Esophagus (tissue), 2 donors: ENCODE measurements at regions not wholly inside any gene's neighbourhood (a gene's known extent, or its start where the extent isn't known, plus 50 kb on each side); places are given as distances from the start of the nearest gene placed in this dataset.

Experiments
- H3K27ac ChIP-seq, 2 donors: one replicate each; pipeline ENCODE4 v1.5.1; 2013; ENCODE audit warnings: low read depth in 2 of 2, mild to moderate bottlenecking in 2 of 2, inconsistent platforms in 1 of 2, low read length in 1 of 2, moderate library complexity in 1 of 2
- H3K27me3 ChIP-seq, 2 donors: one replicate each; pipeline ENCODE4 v1.6.1; 2013; ENCODE audit warnings: low read length in 2 of 2, control low read depth in 1 of 2, mild to moderate bottlenecking in 1 of 2; ENCODE audit not compliant: insufficient read depth in 2 of 2, control insufficient read depth in 1 of 2
- H3K36me3 ChIP-seq, 2 donors: one replicate each; pipeline ENCODE4 v1.6.1; 2013; ENCODE audit warnings: low read length in 1 of 2; ENCODE audit not compliant: control insufficient read depth in 2 of 2, insufficient read depth in 2 of 2
- H3K4me1 ChIP-seq, 2 donors: one replicate each; pipeline ENCODE4 v1.6.1; 2013; ENCODE audit warnings: low read length in 1 of 2; ENCODE audit not compliant: control insufficient read depth in 2 of 2, insufficient read depth in 2 of 2
- H3K4me3 ChIP-seq, 2 donors: one replicate each; pipeline ENCODE4 v1.5.1; 2013; ENCODE audit warnings: low read length in 2 of 2, mild to moderate bottlenecking in 2 of 2, low read depth in 1 of 2, moderate library complexity in 1 of 2
- H3K9me3 ChIP-seq, 2 donors: one replicate each; pipeline ENCODE4 v1.6.1; 2013; ENCODE audit warnings: mild to moderate bottlenecking in 2 of 2, low read depth in 1 of 2, low read length in 1 of 2, moderate library complexity in 1 of 2; ENCODE audit not compliant: control insufficient read depth in 2 of 2, insufficient read depth in 1 of 2
- WGBS, 2 donors: extraction: QIAGEN DNeasy Blood & Tissue Kit; methylation state at CpG; one replicate each; pipeline ENCODE4 v1.1.7; 2013; 5-methylcytosine and 5-hydroxymethylcytosine counted together
- donor health status: healthy with polysubstance abuse.
- donor health status: Bipolar disorder and iron deficiency.

DNA sequence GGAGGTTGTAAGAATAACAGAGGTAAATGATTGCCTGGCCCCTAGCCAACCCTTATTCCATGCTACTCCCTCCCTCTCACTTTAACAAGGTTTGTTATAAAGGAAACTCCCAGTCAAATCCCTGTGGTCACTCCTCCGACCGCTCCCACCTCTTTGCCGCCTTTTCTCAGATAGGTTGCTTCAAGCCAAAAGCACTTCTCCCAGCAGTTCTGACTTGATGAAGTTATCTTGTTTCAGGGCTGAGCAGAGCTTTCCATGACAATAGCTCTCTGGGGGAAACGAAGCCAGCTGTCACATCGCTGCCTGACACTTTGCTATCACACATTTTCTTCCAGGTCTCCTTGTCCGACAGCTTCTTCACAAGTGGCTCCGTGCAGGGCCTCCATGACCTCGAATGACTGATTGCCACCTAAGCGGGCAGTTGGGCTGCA lies 278.6 kb downstream of the HAPSTR1 start:
- no peaks in the 10 kb centered on the region for H3K9me3 ChIP-seq
- H3K4me1 ChIP-seq = no peaks in the 10 kb centered on the region
- no peaks in the 10 kb centered on the region for H3K36me3 ChIP-seq
- H3K27ac ChIP-seq = no peak overlapping the region
- H3K4me3 ChIP-seq = no peak overlapping the region
- 58 to 62% methylated on average over 9 of the region's 9 CpGs for WGBS, 2 donors
- no peaks in the 10 kb centered on the region for H3K27me3 ChIP-seq

DNA sequence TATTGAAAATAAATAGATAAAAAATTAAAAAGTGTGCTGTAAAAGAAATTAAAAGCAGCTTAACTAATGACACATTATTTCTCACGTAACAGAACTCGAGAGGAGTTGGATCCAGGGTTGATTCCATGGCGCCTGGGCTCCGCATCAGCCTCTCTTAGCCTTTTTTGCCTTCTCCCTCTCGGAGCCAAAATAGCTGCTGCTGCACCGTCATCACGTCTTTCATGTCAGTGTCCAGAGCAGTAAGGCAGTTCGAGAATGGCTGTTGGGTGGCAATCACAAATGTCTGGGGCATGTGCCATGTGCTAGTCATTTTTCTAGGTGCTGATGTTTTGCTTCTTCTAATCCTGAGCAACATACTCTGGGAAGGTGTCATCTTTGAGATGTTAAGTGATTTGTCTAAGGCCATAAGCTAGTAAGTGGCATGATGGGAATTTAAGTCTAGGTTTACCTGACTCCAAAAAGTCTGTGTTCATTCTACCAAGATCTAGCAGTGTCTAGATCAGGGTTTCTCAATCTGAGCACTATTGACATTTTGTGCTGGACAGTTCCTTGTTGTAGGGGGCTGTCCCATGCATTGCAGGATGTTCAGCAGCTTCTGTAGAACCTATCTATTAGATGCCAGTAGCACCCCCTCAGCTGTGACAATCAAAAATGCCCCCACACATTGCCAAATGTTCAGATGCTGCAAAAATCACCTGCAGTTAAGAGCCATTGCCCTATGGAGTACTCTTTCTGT lies 280.4 kb downstream of the HAPSTR1 start:
- Histone ChIP-seq H3K9me3 (no peaks in the 10 kb centered on the region), H3K4me1 (no peaks in the 10 kb centered on the region), H3K36me3 (no peaks in the 10 kb centered on the region), H3K4me3 (no peak overlapping the region), H3K27ac (no peak overlapping the region), H3K27me3 (no peaks in the 10 kb centered on the region)
- 86 to 90% methylated on average over 8 of the region's 8 CpGs for WGBS, 2 donors

GRCh38 chr16:9372934-9373890 lies 281.8 kb downstream of the HAPSTR1 start:
- H3K27me3 ChIP-seq = no peaks in the 10 kb centered on the region

DNA sequence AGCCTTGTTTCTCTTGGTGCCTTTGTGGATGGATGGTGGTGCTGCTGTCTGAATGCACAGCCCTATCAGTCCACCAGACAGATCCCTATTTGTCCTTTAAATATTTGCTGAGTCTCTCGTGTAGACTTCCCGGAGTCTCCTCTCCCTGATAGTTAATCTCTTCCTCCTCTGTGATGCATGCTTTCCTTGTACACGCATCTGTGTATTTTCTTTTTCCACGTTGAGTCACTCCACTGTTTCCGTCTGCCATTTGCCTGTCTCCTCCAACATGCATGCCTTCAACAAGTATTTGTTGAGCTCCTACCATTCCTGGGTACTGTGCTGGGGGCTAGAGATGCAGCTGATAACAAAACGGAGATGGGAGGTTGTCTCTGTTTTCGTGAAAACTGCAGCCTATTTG lies 282.6 kb downstream of the HAPSTR1 start:
- Histone ChIP-seq H3K4me1 (no peaks in the 10 kb centered on the region), H3K36me3 (no peaks in the 10 kb centered on the region), H3K27me3 (no peaks in the 10 kb centered on the region), H3K9me3 (no peaks in the 10 kb centered on the region), H3K27ac (no peak overlapping the region), H3K4me3 (no peak overlapping the region)
- 26 to 31% methylated on average over 7 of the region's 7 CpGs for WGBS, 2 donors

More at GRCh38 chr16:9372934-9373890, 281.8 kb downstream of the HAPSTR1 start:
- no peaks in the 10 kb centered on the region for H3K9me3 ChIP-seq
- no peaks in the 10 kb centered on the region for H3K4me1 ChIP-seq
- H3K36me3 ChIP-seq = no peaks in the 10 kb centered on the region
- 64 to 71% methylated on average over 13 of the region's 13 CpGs for WGBS, 2 donors
- no peak overlapping the region for H3K27ac ChIP-seq
- H3K4me3 ChIP-seq = no peak overlapping the region

GRCh38 chr16:9378876-9379275 lies 287.4 kb downstream of the HAPSTR1 start:
- Histone ChIP-seq H3K4me3 (no peak overlapping the region), H3K27ac (no peak overlapping the region), H3K27me3 (no peaks in the 10 kb centered on the region), H3K36me3 (no peaks in the 10 kb centered on the region), H3K9me3 (no peaks in the 10 kb centered on the region), H3K4me1 (no peaks in the 10 kb centered on the region)
- WGBS, 2 donors = 41 to 61% methylated on average over 5 of the region's 5 CpGs

DNA sequence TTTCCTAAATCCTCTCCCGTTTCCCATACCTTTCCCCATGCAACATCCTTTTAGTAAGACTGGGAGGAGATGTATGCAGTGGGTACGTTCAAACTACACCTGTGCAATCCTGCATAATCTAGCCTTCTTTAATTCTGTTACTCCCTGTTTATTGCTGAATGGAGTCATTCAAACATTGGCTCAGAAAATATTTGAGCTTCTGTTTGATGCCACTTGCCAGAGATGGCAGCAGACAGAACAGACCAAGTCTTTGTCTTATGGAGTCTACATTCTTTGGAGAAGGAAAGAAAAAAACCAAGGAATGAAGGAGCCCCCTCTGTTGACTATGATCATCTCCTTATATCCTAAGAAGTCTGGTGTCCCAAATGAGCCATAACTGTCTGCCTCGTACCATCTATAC lies 288.8 kb downstream of the HAPSTR1 start:
- 79 to 81% methylated on average over 3 of the region's 3 CpGs for WGBS, 2 donors
- Histone ChIP-seq H3K27ac (no peak overlapping the region), H3K27me3 (no peaks in the 10 kb centered on the region), H3K4me1 (no peaks in the 10 kb centered on the region), H3K36me3 (no peaks in the 10 kb centered on the region), H3K9me3 (no peaks in the 10 kb centered on the region), H3K4me3 (no peak overlapping the region)

GRCh38 chr16:9381399-9381798 lies 290.0 kb downstream of the HAPSTR1 start:
- no peaks in the 10 kb centered on the region for H3K27me3 ChIP-seq
- no peaks in the 10 kb centered on the region for H3K4me1 ChIP-seq
- no peak overlapping the region for H3K4me3 ChIP-seq
- 78 to 80% methylated on average over 6 of the region's 6 CpGs for WGBS, 2 donors
- H3K36me3 ChIP-seq = no peaks in the 10 kb centered on the region
- no peak overlapping the region for H3K27ac ChIP-seq
- H3K9me3 ChIP-seq = no peaks in the 10 kb centered on the region

GRCh38 chr16:9381905-9382304 lies 290.5 kb downstream of the HAPSTR1 start:
- Histone ChIP-seq H3K4me3 (no peak overlapping the region), H3K9me3 (no peaks in the 10 kb centered on the region), H3K27me3 (no peaks in the 10 kb centered on the region), H3K27ac (no peak overlapping the region), H3K36me3 (no peaks in the 10 kb centered on the region), H3K4me1 (no peaks in the 10 kb centered on the region)
- WGBS, 2 donors = 72 to 79% methylated on average over 4 of the region's 4 CpGs

GRCh38 chr16:9383281-9383680 lies 291.8 kb downstream of the HAPSTR1 start:
- Histone ChIP-seq H3K4me1 (no peaks in the 10 kb centered on the region), H3K9me3 (peaks cover 0 to 2% of the 10 kb centered on the region in 2 donors), H3K27ac (no peak overlapping the region), H3K27me3 (no peaks in the 10 kb centered on the region), H3K4me3 (no peak overlapping the region), H3K36me3 (no peaks in the 10 kb centered on the region)
- WGBS, 2 donors = 69 to 80% methylated on average over 3 of the region's 3 CpGs
